HG02642 (cell line): ENCODE measurements at regions not wholly inside any gene's neighbourhood (a gene's known extent, or its start where the extent isn't known, plus 50 kb on each side); places are given as distances from the start of the nearest gene placed in this dataset.
"Not testable (repeated sequence)": the region's sequence is repeated elsewhere in the genome, so short reads cannot be mapped to it uniquely, and the experiment has no call there.

Experiments
- ATAC-seq: cut with Tn5 transposase; IDR thresholded peaks from one replicate; pipeline ENCODE4 v1.9.1; 2021; ENCODE audit warnings: mild to moderate bottlenecking; ENCODE audit not compliant: unreplicated experiment, poor library complexity

DNA sequence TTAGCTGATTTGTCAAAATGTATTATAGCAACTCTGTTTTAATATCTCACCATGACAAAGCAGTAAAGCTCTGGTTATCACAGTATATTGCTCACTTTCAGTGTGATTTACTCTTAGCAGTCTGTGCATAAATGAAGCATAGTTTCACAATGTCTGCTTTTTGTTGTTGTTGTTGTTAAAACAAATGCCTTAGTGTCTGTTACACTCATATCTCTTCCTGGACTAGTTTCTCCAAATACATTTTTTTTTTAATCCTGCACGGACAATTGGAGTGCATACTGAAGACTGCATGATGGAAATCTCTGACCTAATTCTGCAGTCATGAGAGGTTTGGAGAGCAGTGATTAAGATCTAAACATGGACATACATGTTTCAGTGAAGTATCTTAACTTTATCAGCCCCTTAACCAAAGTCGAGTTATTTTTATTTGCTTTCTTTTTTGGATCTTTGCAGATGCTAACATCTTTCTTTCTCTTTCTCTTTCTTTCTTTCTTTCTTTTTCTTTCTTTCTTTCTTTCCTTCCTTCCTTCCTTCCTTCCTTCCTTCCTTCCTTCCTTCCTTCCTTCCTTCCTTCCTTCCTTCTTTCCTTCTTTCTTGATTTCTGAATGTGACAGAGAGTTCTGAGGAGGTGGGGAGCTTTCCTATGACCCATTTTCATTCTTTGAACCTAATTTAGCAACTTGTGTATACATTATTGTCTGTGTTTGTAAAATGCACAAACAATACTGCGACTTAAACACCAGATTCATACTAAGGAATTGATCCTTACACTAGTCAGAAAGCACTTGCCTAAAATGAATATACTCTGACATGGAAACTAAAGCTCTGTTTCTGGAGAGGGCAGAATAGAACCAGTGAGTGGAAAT, 161.5 kb upstream of the AGR3 start:
- ATAC-seq, result no peak

- no peak for ATAC-seq
These were observed 162.6 kb upstream of the AGR3 start for GRCh38 chr7:17044396-17044795.

- ATAC-seq, result no peak
These were observed 163.1 kb upstream of the AGR3 start for GRCh38 chr7:17044861-17045260.

GRCh38 chr7:17046259-17046658, 164.5 kb upstream of the AGR3 start:
- ATAC-seq, result no peak

- ATAC-seq, result no peak
These were observed 164.9 kb upstream of the AGR3 start for GRCh38 chr7:17046666-17047065.

DNA sequence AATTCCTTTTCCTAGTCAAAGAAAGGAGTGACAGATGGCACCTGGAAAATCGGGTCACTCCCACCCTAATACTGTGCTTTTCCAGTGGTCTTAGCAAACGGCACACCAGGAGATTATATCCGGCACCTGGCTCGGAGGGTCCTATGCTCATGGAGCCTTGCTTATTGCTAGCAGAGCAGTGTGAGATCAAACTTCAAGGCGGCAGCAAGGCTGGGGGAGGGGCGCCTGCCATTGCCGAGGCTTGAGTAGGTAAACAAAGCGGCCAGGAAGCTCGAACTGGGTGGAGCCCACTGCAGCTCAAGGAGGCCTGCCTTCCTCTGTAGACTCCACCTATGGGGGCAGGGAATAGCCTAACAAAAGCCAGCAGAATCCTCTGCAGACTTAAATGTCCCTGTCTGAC, 171.4 kb upstream of the AGR3 start:
- ATAC-seq, result not testable (repeated sequence)

DNA sequence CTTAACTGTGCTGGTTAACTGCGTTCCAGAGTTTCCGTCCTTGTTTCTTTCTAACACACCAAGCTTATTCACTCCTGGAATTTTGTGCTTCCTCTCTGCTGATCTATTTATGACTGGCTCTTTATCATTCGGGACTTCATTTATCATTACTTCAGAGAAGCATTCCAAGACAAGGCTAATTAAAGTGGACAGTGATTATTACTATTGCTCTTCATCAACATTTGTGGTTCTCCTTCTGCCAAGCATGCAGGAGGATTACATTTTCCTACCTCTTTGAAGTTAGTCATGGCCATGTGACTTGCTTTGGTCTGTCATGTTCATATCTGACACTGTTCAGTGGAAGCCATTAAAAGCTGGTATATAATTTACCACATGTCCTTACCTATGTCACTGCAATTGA, 172.4 kb upstream of the AGR3 start:
- ATAC-seq, result no peak

- ATAC-seq, result no peak
These were observed 173.1 kb upstream of the AGR3 start for GRCh38 chr7:17054836-17055235.

DNA sequence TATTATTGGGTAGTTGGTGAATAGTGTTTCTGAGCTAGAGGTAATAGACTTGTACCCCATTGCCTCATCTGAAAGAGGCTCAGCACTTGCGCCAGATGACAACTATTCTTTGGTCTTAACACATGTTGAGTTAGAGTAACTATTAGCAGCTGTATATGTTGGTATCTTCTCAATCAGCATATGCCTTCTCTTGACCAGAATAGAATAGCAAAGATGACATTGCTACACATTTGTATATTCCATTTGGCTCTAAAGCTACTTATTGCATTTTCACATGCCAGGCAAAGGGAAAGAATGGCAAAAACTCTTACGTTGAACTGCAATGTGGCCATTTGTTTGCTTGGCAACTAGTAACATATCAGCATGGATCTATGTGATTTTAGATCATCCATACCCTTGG, 173.8 kb upstream of the AGR3 start:
- ATAC-seq, result no peak

- ATAC-seq, result no peak
These were observed 174.8 kb upstream of the AGR3 start for GRCh38 chr7:17056491-17057142.

DNA sequence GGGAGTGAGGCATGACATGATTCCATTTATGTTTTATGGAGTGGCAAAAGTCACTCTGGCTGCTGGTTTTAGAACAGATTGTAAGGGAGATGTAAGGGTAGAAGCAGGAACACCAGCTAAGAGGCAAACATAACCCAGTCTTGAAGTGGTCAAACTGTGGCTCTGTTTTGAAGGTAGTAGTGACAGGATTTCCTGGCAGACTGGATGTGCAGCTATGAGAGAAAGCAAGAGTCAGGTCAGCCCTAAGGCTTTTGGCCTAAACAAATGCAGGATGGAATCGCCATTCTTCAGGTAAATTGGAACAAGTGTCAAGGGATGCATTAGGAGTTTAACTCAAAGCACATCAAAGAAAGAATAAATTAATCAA, 175.3 kb upstream of the AGR3 start:
- ATAC-seq, result no peak

DNA sequence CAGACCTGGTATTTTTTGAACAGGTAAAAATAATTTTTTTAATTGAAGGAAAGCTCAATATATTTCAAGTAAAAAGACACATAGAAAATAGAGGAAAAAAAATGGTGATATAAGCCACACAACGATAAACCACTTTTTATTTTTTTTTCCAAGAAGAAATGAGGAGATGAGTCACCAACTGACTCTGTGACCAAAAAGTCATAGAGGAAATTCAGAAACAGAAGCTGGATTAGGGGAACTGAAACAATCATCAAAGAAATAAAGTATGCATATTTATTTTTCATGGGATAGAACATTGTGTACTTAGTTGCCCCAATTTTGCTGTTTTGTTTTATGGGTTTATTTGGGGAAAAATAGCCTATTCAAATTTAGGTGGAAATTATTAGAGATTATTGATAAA, 176.8 kb upstream of the AGR3 start:
- ATAC-seq, result no peak

DNA sequence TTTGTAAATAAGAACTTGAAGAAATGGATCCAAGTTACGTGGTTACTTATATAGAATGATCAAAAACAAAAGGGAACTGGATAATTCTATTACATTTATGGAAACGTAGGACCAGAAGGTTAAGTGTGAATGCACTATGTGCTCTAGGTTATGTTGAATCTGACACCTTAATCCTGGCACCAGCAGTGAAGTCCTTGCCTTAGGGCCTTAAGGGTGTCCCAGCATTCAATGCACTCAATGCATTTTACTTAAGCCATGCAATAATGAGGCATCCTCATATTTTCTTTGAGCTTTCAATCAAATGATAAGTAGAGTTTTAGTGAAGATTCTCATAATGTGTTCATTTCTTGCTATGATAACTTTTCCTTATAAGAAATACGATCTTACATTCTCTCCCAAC, 178.3 kb upstream of the AGR3 start:
- no peak for ATAC-seq

DNA sequence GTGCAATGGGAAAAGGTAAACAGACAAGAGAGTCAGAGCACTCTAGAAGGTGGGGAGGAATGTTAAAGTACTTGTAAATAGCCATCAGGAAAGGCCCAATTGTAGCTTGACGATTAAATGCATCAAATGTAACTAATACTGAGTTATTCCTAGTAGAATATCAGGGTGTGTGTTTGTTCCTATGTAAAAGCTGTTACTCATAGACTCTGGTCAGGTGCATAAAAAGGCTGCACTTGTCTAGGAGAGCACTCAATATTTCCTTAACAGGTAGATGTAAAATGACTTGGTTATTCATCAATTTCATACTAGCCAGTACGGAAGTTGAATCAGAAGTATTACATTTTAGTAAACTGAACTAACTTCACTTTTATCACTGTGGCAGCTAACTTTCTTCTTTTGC, 179.7 kb upstream of the AGR3 start:
- no peak for ATAC-seq

- no peak for ATAC-seq
These were observed 180.6 kb upstream of the AGR3 start for GRCh38 chr7:17062151-17063044.

- ATAC-seq, result no peak
These were observed 181.2 kb upstream of the AGR3 start for GRCh38 chr7:17063045-17063383.

DNA sequence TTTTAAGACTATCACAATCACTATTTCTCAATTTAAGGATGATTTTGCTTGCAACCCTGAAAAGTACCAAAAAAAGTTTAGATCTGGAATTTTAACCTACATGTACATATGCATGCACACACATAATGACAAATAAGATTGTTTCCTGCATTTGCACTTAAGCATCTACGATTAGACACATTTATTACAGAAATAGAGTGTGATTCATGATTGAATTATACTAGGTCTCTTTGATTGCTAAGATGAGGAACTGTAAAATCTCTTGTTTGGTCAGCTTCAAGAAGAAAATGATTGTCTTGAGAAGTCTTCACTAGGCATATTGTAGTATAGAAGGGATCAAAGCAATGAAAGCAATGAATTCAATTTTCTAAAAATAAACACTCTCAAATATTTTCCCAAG, 185.9 kb upstream of the AGR3 start:
- ATAC-seq, result no peak

DNA sequence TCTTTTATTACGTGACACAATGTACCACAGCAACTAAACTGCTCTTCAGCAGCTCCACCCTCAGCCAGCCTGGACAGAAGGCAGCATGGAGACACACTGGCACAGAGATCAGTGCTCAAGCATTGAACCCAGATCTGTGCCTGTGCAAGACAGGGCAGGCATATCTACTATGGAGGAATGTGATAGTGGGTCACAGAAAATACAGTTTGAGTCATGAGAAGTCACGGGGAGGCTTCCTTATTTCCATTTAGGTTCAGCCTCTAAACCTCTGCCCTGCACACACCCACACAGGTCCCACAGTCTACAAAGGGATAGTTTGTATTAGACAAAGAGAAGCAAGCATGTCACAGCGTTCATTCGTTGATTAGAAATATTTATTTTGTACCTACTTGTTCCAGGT, 187.4 kb upstream of the AGR3 start:
- ATAC-seq, result peak; percentile 59

- no peak for ATAC-seq
These were observed 188.5 kb upstream of the AGR3 start for GRCh38 chr7:17070231-17070708.

GRCh38 chr7:17071866-17072265, 190.1 kb upstream of the AGR3 start:
- peak; percentile 83 for ATAC-seq
